ENCODE measurements at regions not wholly inside any gene's neighbourhood (a gene's known extent, or its start where the extent isn't known, plus 50 kb on each side); places are given as distances from the start of the nearest gene placed in this dataset.
"Not testable (repeated sequence)": the region's sequence is repeated elsewhere in the genome, so short reads cannot be mapped to it uniquely, and the experiment has no call there.

DNA sequence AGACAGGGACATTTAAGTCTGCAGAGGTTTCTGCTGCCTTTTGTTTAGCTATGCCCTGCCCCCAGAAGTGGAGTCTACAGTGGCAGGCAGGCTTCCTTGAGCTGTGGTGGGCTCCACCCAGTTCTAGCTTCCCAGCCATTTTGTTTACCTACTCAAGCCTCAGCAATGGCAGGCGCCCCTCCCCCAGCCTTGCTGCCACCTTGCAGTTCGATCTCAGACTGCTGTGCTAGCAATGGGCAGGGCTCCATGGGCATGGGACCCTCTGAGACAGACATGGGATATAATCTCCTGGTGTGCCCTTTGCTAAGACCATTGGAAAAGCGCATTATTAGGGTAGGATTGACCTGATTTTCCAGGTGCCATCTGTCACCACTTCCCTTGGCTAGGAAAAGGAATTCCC, 147.5 kb downstream of the ZNF330 start:
- not testable (repeated sequence) for TF ChIP-seq POLR2A, CTCF (IDR thresholded peaks at IDR 0.05)
